ENCODE measurements at regions not wholly inside any gene's neighbourhood (a gene's known extent, or its start where the extent isn't known, plus 50 kb on each side); places are given as distances from the start of the nearest gene placed in this dataset.

GRCh38 chr15:93239591-93239990, 150.6 kb upstream of the RGMA start:
- no peak for DNase-seq (ENCODE audit: low read depth in 2 of 2)

- DNase-seq (ENCODE audit: low read depth in 2 of 2), result no peak
These were observed 149.6 kb upstream of the RGMA start for GRCh38 chr15:93238641-93239040.

- no peak for DNase-seq (ENCODE audit: low read depth in 2 of 2)
These were observed 147.1 kb upstream of the RGMA start for GRCh38 chr15:93235926-93236780.

GRCh38 chr15:93235269-93235668, 146.3 kb upstream of the RGMA start:
- DNase-seq (ENCODE audit: low read depth in 2 of 2), result no peak

- DNase-seq (ENCODE audit: low read depth in 2 of 2), result no peak
These were observed 144.7 kb upstream of the RGMA start for GRCh38 chr15:93233710-93234109.

- no peak for DNase-seq (ENCODE audit: low read depth in 2 of 2)
These were observed 143.8 kb upstream of the RGMA start for GRCh38 chr15:93232845-93233244.

- DNase-seq (ENCODE audit: low read depth in 2 of 2), result no peak
These were observed 143.0 kb upstream of the RGMA start for GRCh38 chr15:93231994-93232393.

- no peak for DNase-seq (ENCODE audit: low read depth in 2 of 2)
These were observed 142.4 kb upstream of the RGMA start for GRCh38 chr15:93231261-93231925.

- DNase-seq (ENCODE audit: low read depth in 2 of 2), result no peak
These were observed 139.5 kb upstream of the RGMA start for GRCh38 chr15:93228546-93228945.

- DNase-seq (ENCODE audit: low read depth in 2 of 2), result no peak
These were observed 134.8 kb upstream of the RGMA start for GRCh38 chr15:93223803-93224202.

- no peak for DNase-seq (ENCODE audit: low read depth in 2 of 2)
These were observed 132.7 kb upstream of the RGMA start for GRCh38 chr15:93221759-93222158.

GRCh38 chr15:93219859-93220420, 130.9 kb upstream of the RGMA start:
- no peak for DNase-seq (ENCODE audit: low read depth in 2 of 2)

GRCh38 chr15:93217343-93217742, 128.3 kb upstream of the RGMA start:
- no peak for DNase-seq (ENCODE audit: low read depth in 2 of 2)

- no peak for DNase-seq (ENCODE audit: low read depth in 2 of 2)
These were observed 125.1 kb upstream of the RGMA start for GRCh38 chr15:93214106-93214505.

- DNase-seq (ENCODE audit: low read depth in 2 of 2), result no peak
These were observed 124.3 kb upstream of the RGMA start for GRCh38 chr15:93213281-93213680.

- no peak for DNase-seq (ENCODE audit: low read depth in 2 of 2)
These were observed 123.6 kb upstream of the RGMA start for GRCh38 chr15:93212578-93212977.

- no peak for DNase-seq (ENCODE audit: low read depth in 2 of 2)
These were observed 122.0 kb upstream of the RGMA start for GRCh38 chr15:93210995-93211394.

GRCh38 chr15:93209690-93210445, 120.9 kb upstream of the RGMA start:
- no peak for DNase-seq (ENCODE audit: low read depth in 2 of 2)

GRCh38 chr15:93206893-93207292, 117.9 kb upstream of the RGMA start:
- no peak for DNase-seq (ENCODE audit: low read depth in 2 of 2)

- DNase-seq (ENCODE audit: low read depth in 2 of 2), result no peak
These were observed 116.4 kb upstream of the RGMA start for GRCh38 chr15:93205413-93205812.

GRCh38 chr15:93203036-93203435, 114.0 kb upstream of the RGMA start:
- no peak for DNase-seq (ENCODE audit: low read depth in 2 of 2)

- no peak for DNase-seq (ENCODE audit: low read depth in 2 of 2)
These were observed 113.4 kb upstream of the RGMA start for GRCh38 chr15:93202405-93202804.

Measured in stimulated activated CD8-positive, alpha-beta memory T cell treated with anti-CD3 and anti-CD28 coated beads, Interleukin-15, amount 100 ng/mL, for 4 hours (primary cell).